ENCODE measurements at regions not wholly inside any gene's neighbourhood (a gene's known extent, or its start where the extent isn't known, plus 50 kb on each side); places are given as distances from the start of the nearest gene placed in this dataset.

DNA sequence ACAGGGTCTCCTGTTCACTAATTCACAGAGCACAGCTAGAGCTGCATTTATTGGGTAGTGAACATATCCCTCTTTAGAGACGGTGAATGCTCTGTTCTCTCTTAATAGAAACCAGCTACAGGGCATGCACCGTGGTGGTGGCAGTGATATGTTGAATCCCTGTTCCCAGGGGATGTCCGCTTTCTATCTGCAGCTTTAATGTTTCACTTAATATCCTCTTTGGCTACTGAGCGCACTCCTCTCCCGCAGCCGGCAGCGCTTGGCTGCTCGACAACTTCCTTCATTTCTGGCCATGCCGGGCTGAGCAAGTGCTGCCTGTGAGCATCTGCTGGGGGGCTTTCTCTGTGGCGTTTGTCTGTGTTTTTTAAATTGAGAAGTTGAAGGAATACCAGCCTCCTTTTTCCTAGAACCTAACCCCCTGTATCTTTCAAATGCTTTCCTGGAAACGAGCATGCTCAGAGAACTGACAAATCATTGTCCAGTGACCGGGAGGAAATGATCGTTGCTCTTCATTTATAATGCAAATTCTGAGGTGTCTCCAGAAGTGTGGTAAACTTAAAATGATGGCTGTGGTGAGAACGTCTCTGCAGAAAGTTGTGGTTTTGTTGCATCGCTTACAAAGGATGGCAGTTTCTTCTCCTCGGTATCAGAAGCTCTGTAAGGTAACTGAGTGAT, 297.9 kb downstream of the UTRN start:
- TF ChIP-seq TAF1 (conservative IDR thresholded peaks at IDR 0.05) (no peak), EGR1 (IDR thresholded peaks at IDR 0.05; ENCODE audit: low read depth in 2 of 2) (no peak), JUND (IDR thresholded peaks at IDR 0.05) (no peak)
- TF ChIP-seq, protein P1, sequence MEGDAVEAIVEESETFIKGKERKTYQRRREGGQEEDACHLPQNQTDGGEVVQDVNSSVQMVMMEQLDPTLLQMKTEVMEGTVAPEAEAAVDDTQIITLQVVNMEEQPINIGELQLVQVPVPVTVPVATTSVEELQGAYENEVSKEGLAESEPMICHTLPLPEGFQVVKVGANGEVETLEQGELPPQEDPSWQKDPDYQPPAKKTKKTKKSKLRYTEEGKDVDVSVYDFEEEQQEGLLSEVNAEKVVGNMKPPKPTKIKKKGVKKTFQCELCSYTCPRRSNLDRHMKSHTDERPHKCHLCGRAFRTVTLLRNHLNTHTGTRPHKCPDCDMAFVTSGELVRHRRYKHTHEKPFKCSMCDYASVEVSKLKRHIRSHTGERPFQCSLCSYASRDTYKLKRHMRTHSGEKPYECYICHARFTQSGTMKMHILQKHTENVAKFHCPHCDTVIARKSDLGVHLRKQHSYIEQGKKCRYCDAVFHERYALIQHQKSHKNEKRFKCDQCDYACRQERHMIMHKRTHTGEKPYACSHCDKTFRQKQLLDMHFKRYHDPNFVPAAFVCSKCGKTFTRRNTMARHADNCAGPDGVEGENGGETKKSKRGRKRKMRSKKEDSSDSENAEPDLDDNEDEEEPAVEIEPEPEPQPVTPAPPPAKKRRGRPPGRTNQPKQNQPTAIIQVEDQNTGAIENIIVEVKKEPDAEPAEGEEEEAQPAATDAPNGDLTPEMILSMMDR (IDR thresholded peaks at IDR 0.05; ENCODE audit: low read depth, low read length, missing input control): no peak

All from liver (tissue), 3 donors.